ENCODE measurements at regions not wholly inside any gene's neighbourhood (a gene's known extent, or its start where the extent isn't known, plus 50 kb on each side); places are given as distances from the start of the nearest gene placed in this dataset.

DNA sequence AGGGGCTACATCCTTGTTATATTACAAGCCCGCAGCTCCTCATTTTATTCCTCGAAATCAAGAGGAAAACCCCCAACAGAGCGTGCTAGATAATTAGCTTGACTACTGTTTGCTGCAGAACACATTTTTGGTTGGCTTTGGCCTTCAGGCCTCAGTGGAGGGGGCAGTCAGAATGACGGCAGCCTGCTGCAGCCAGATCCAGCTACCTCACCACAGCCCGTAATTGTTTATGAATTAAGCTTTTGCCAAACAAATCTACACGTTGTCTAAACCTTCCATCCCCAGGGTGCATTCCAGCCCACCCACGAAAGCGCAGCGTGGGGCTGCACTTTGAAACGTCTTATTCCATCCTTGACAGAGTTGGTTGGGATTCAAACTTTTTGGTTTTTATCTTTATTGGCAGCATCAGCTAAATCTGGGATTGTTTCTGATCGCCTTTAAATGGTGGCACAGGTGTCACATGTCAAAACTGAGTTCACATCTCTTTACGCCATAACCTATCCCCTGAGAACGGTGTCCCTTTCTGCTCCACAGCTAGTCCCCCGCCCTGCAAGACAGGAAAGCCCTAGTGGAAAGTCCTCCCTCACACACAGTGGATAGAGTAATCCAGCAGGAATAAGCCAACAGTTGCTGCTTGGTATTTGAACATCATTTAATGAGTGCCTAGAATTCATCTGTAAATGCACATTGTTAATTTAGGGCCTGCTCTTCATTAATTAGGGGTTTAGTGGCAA lies 195.5 kb downstream of the LMO4 start:
- no peak for DNase-seq (ENCODE audit: low read depth in 1 of 2, low spot score in 1 of 2)
- TF ChIP-seq JUND (IDR thresholded peaks at IDR 0.05; ENCODE audit: low read depth), result no peak
- in situ Hi-C loops (cut with HindIII; ENCODE audit: low pct_unique_long_range_greater_than_20kb, low sequenced_read_pairs), result no loop called here

DNA sequence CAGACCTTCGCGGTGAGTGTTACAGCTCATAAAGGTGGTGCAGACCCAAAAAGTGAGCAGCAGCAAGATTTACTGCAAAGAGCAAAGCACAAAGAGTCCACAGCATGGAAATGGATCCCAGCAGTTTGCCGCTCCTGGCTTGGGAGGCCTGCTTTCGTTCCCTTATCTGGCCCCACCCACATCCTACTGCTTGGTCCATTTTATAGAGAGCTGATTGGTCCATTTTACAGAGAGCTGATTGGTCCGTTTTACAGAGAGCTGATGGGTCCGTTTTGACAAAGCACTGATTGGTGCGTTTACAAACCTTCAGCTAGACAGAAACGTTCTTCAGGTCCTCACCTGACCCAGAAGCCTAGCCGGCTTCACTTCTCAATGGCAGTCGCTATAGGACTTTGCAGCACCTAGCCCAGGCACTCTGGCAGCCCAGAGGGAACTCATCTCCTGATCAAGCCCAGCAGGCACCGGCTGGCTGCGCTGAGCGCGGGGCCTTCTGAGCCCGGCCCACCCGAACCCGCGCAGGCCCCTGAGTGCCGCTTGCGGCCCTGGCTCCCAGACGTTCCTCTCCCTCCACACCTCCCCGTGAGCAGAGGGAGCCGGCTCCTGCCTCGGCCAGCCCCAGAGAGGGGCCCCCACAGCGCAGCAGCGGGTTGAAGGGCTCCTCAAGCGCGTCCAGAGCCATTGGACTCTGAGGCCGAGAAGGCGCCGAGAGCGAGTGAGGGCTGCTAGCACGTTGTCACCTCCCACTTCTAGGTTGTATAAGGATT lies 200.3 kb downstream of the LMO4 start:
- TF ChIP-seq JUND (IDR thresholded peaks at IDR 0.05; ENCODE audit: low read depth), result no peak
- in situ Hi-C loops (cut with HindIII; ENCODE audit: low pct_unique_long_range_greater_than_20kb, low sequenced_read_pairs), result no loop called here

DNA sequence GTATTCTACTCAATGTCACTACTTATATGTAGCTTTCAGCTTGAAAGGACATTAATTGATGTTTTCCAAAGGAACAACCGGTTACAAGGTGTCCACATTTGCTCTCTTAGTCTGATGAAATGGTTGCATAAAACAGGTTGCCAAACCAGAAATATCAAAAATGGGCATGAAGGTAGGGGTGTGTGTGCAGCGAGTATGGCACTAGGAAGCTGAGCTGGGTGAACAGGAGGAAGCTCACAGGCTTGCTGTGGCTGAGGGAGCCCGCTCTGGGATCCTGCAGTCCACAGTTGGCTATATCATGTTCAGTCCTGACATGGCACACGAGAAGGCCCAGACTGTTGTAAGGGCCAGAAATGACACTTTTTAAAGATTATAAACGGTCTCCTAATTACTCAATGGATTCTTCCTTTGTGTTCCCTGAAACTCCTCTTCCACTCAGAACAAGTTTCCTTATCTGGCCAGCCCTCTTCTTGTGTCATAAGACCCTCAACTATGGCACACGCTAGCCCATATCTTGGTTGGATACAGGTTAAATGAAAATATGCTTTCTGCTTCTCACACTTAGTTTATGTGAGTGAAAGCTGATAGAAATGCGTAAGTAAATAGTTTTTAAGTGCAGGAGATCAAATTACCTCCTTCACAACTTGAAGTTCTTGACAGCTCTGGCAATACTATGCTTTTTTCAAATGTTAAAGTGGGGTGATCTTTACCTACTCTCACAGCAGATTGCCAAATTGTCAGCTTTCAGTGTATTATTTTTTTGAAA lies 201.5 kb downstream of the LMO4 start:
- in situ Hi-C loops (cut with HindIII; ENCODE audit: low pct_unique_long_range_greater_than_20kb, low sequenced_read_pairs), result no loop called here
- DNase-seq (ENCODE audit: low read depth in 1 of 2, low spot score in 1 of 2), result peak in 1 of 2 experiments; percentile 44
- no peak for TF ChIP-seq JUND (IDR thresholded peaks at IDR 0.05; ENCODE audit: low read depth)

More for the DNA sequence above, 200.3 kb downstream of the LMO4 start:
- DNase-seq (ENCODE audit: low read depth in 1 of 2, low spot score in 1 of 2), result no peak

DNA sequence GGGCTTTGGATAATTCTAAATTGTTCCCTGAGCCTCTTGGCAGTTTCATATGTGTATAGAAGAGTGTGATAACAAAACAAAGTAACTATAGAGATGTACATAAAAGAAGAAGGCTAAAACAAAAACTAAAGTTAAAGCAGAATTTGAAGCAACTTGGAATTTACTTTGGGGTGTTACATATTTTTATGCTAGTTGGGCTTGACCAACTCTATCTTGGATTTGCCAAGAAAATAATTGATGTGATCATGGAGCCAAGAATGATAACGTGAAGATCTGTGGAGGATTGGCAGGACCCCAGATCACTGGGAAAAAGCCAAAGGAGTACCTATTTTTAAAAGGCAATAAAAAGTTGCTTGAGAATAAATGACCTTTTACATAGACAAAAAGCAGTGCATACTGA lies 206.9 kb downstream of the LMO4 start:
- DNase-seq (ENCODE audit: low read depth in 1 of 2, low spot score in 1 of 2), result no peak
- in situ Hi-C loops (cut with HindIII; ENCODE audit: low pct_unique_long_range_greater_than_20kb, low sequenced_read_pairs), result no loop called here
- TF ChIP-seq JUND (IDR thresholded peaks at IDR 0.05; ENCODE audit: low read depth), result no peak

- no peak for DNase-seq (ENCODE audit: low read depth in 1 of 2, low spot score in 1 of 2)
- no peak for TF ChIP-seq JUND (IDR thresholded peaks at IDR 0.05; ENCODE audit: low read depth)
- in situ Hi-C loops (cut with HindIII; ENCODE audit: low pct_unique_long_range_greater_than_20kb, low sequenced_read_pairs), result no loop called here
Measured at GRCh38 chr1:87539147-87539546, 210.5 kb downstream of the LMO4 start.

GRCh38 chr1:87542697-87543096 lies 214.0 kb downstream of the LMO4 start:
- in situ Hi-C loops (cut with HindIII; ENCODE audit: low pct_unique_long_range_greater_than_20kb, low sequenced_read_pairs), result no loop called here
- no peak for DNase-seq (ENCODE audit: low read depth in 1 of 2, low spot score in 1 of 2)
- no peak for TF ChIP-seq JUND (IDR thresholded peaks at IDR 0.05; ENCODE audit: low read depth)

DNA sequence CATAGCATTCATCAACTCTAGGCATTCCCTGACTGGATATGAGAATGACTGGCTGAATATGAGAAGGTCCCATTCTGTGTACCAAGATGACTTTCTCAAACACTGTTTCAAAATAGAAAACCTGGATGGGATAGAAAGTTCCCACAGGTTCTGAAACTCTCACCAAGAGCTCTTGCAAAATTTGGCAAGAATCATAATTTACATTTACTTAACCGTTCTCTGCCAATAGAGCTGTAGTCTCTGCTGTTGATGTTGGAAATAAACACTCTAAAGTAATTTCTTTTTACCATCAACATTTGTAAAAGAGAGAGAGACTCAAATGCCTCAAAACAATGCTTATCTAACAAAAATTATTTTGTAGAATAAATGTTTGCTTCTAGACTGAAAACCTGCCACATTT lies 221.1 kb downstream of the LMO4 start:
- in situ Hi-C loops (cut with HindIII; ENCODE audit: low pct_unique_long_range_greater_than_20kb, low sequenced_read_pairs), result no loop called here
- no peak for DNase-seq (ENCODE audit: low read depth in 1 of 2, low spot score in 1 of 2)
- TF ChIP-seq JUND (IDR thresholded peaks at IDR 0.05; ENCODE audit: low read depth), result no peak

DNA sequence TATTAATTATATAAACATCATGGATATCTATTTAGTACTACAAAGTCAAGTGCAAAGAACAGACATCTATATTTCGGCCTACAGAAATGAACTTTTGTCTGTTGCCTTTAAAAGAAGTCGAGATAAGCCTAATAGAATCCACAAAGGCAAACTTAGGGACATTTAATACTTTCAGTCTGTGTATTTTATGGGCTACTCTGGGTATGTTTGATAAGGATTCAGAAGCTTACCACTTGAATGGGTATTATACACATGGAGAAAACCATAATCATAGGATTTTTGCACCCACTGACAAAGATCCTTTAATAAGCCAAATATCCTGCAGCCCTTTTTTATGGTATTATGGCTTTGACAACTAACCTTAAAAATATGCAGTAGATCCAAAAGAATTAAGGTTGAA lies 224.8 kb downstream of the LMO4 start:
- DNase-seq (ENCODE audit: low read depth in 1 of 2, low spot score in 1 of 2), result no peak
- TF ChIP-seq JUND (IDR thresholded peaks at IDR 0.05; ENCODE audit: low read depth), result no peak
- in situ Hi-C loops (cut with HindIII; ENCODE audit: low pct_unique_long_range_greater_than_20kb, low sequenced_read_pairs), result no loop called here

DNA sequence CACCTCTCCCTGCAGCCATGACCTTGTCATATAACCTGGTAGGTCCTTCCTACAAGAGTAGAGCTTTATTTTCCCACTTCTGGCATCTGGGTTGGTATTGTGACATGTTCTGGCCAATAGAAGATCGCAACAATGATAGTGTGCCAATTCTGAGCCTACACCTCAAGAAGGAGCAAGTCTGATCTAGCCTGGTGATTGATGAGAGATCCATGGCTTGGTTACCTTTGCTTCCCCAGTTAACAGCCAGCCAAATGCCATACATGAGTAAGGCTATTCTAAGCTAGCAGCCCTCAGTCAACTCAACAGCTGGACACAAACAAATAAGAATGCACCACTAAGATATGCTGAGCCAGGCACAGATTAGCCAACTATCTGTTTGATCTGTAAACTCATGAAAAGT lies 226.7 kb downstream of the LMO4 start:
- DNase-seq (ENCODE audit: low read depth in 1 of 2, low spot score in 1 of 2), result no peak
- TF ChIP-seq JUND (IDR thresholded peaks at IDR 0.05; ENCODE audit: low read depth), result no peak
- in situ Hi-C loops (cut with HindIII; ENCODE audit: low pct_unique_long_range_greater_than_20kb, low sequenced_read_pairs), result no loop called here

- no peak for DNase-seq (ENCODE audit: low read depth in 1 of 2, low spot score in 1 of 2)
- TF ChIP-seq JUND (IDR thresholded peaks at IDR 0.05; ENCODE audit: low read depth), result no peak
- in situ Hi-C loops (cut with HindIII; ENCODE audit: low pct_unique_long_range_greater_than_20kb, low sequenced_read_pairs), result no loop called here
Measured at GRCh38 chr1:87556326-87556725, 227.6 kb downstream of the LMO4 start.

- TF ChIP-seq JUND (IDR thresholded peaks at IDR 0.05; ENCODE audit: low read depth), result no peak
- DNase-seq (ENCODE audit: low read depth in 1 of 2, low spot score in 1 of 2), result no peak
- in situ Hi-C loops (cut with HindIII; ENCODE audit: low pct_unique_long_range_greater_than_20kb, low sequenced_read_pairs), result no loop called here
Measured at GRCh38 chr1:87558921-87559320, 230.2 kb downstream of the LMO4 start.

GRCh38 chr1:87560137-87560536 lies 231.5 kb downstream of the LMO4 start:
- no peak for DNase-seq (ENCODE audit: low read depth in 1 of 2, low spot score in 1 of 2)
- no peak for TF ChIP-seq JUND (IDR thresholded peaks at IDR 0.05; ENCODE audit: low read depth)
- in situ Hi-C loops (cut with HindIII; ENCODE audit: low pct_unique_long_range_greater_than_20kb, low sequenced_read_pairs), result no loop called here

Measured in T47D (cell line).